NCI-H2171 (cell line): ENCODE measurements at regions not wholly inside any gene's neighbourhood (a gene's known extent, or its start where the extent isn't known, plus 50 kb on each side); places are given as distances from the start of the nearest gene placed in this dataset.
"Not testable (repeated sequence)": the region's sequence is repeated elsewhere in the genome, so short reads cannot be mapped to it uniquely, and the experiment has no call there.

ENCODE experiments used
- DNase-seq: peaks from one replicate; lab custom pipeline; 2025; lab: John Stamatoyannopoulos, UW

DNA sequence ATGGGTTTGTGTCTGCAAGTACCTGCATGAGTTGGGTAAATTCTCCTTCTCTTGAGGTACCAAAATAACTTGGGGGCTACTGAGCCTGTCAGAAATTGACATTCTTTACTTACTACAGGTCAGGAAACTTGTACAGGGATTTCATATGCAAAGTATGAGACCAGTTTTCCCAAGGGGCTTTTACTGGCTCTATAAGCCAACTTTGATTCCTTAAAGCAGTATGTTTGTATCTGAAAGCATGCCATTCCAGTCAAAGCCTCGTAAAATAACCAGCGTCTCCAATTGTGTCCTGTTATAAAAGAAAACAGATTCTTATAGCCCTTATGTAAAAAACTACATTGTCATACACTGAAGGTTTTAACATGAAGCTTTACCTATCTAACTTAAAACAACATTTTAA, 90.2 kb downstream of the ZNF467 start:
- DNase-seq, result no peak

DNA sequence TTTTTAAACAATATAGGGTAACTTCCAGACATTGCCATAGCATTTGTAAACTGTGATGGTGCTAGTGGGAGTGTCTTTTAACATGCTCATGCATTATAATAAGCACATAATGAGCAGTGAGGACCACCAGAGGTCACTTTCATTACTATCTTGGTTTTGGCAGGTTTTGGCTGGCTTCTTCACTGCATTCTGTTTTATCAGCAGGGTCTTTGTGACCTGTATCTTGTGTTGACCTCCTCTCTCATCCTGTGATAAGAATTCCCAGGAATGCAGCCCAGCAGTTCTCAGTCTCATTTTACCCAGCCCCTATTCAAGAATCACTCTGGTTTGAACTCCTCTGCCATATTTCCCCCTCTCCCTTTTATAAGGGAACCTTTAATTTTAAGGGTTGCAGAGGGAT, 91.3 kb downstream of the ZNF467 start:
- no peak for DNase-seq

DNA sequence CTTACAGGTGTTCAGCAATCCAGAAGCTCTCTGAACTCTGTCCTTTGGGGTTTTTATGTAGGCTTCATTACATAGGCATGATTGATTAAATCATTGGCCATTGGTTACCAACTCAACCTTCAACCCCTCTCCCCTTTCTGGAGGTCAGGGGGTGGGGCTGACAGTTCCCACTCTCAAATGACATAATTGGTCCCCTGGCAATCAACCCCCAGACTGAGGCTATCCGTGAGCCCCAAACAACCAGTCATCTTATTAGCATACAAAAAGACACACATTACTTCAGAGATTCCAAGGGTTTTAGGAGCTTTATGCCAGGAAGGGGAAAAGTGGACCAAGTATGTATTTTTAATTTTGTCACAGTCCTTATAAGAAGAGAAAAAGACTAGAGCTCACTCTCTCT, 92.1 kb downstream of the ZNF467 start:
- DNase-seq, result no peak

DNA sequence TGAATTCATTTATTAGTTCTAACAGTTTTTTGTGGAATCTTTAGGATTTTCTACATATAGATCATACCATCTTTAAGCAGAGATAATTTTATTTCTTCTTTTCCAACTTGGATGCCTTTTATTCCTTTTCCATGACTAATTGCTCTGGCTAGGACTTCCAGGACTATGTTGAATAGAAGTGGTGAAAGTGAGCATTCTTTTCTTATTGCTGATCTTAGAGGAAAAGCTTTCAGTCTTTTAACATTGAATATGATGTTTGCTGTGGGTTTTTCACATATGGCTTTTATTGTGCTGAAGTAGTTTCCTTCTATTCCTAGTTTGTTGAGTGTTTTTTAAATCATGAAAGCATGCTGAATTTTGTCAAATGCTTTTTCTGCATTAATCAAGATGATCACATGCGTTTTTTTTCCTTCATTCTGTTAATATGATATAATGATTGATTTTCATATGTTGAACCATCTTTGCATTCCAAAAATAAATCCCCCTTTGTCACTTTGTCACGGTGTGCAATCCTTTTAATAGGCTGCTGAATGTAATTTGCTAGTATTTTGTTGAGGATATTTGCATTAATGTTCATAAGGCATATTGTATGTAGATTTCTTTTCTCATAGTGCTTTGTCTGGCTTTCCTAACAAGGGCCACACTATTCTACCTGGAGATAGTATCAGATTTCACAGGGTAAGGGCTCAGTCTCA, 92.9 kb downstream of the ZNF467 start:
- DNase-seq, result no peak

DNA sequence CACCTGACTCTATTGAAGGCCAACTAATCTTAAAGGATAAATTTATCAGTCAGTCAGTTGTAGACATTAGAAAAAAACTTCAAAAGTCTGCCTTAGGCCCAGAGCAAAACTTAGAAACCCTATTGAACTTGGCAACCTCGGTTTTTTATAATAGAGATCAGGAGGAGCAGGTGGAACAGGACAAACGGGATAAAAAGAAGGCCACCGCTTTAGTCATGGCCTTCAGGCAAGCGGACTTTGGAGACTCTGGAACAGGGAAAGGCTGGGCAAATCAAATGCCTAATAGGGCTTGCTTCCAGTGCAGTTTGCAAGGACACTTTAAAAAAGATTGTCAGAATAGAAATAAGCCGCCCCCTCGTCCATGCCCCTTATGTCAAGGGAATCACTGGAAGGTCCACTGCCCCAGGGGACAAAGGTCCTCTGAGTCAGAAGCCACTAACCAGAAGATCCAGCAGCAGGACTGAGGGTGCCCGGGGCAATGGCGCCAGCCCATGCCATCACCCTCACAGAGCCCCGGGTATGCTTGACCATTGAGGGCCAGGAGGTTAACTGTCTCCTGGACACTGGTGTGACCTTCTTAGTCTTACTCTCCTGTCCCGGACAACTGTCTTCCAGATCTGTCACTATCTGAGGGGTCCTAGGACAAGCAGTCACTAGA, 98.5 kb downstream of the ZNF467 start:
- DNase-seq, result not testable (repeated sequence)

DNA sequence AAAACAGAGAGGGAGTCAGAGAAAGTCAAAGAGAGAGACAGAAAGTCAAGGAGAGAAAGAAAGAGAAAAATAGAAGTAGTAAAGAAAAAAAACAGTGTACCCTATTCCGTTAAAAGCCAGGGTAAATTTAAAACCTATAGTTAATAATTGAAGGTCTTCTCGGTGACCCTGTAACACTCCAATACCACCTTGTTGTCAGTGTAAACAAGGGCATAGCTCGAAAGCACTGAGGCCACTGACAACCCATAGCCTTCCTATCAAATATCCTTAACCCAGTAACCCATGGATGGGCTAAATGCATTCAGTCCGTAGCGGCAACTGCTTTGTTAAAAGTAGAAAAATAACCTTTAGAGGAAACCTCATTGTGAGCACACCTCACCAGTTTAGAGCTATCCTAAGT, 100.4 kb downstream of the ZNF467 start:
- no peak for DNase-seq

DNA sequence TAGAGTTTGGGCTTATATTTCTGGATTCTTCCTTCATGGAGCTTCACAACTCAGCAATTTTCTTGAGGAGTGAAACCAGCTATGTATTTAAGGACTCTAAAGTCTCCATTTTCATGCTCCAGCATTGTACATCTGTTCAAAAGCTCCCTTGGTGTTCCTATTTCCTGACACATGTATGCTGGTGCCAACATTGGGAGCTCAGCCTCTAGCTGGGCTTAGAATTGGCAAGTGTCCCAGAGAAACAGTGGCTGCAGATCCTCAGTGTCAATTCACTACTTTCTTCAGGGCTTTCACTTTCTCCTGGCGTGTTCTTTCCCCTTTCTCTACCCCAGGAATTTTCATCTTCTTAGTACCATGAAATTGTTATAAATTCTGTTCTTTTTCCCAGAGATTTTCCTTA, 103.1 kb downstream of the ZNF467 start:
- peak; percentile 33 for DNase-seq

DNA sequence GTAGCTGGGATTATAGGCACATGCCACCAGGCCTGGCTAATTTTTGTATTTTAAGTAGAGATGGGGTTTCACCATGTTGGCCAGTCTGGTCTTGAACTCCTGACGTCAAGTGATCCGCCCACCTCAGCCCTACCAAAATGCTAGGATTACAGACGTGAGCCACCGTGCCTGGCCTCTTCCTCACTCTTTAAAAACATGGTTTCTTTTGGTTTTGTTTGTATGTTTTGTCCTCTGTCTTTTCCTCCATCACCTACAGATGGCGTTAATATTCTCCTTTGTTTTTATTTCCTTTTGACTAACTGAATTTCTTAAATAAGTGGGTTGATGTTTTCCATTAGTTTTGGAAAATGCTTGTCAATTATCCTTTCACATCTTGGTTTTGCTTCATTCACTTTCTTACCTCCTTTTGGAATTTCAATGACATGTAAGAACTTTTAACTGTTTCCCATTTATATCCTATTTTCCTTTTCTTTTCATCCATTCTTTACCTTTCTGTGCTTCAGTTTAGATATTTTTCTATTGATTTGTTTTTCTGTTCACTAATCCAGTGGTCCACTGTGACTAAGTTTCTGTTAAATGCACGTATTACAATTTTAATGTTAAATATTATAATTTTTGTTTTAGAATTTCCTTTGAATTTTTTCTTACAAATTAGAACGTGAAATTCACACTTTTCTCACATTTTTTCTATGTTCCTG, 104.1 kb downstream of the ZNF467 start:
- DNase-seq, result no peak

DNA sequence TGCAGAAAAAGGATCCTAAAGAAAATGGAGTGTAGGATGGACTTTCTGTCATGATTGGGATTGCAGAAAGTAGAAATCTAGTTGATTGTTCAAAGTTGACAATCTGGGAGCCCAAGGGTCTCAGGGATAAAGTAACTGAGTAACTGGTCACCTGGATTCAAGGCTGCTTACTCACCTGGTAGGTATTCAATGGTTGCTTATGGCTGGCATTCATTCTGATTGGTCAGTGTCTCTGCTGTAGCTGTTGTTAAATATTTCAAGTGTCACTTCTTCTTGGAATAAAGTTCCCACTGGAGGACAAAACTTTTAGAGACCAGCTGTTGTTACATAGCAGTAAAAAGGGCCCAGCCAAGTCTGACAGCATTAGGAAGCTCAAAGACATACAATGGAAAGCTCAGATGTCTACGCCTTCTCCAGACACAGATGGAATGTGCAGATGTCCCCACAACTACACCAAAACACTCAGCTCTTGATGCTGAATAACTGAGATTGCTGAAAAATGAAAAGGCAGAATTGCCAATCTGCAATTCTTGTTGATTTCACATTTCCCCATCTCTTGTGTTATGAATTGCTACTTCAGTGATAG, 106.9 kb downstream of the ZNF467 start:
- no peak for DNase-seq

DNA sequence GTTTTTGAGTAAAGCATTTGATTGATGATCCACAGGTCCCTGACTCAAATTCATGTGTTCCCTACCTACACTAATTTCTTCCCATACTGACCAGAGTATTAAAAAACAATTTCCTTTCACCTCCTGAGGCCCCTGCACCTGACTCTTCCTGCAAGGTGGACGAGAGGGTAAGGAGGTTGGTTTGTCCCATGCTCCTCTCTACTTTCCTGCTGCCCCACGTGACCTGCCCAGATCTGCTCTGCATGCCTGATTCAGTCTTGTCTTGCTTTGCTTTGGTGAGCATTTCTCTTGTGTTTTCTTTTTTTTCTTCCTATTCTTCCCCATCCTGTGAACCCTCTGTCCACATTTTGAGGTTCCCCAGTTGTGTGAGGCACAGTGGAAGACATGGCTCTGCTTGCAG, 107.8 kb downstream of the ZNF467 start:
- DNase-seq, result not testable (repeated sequence)

DNA sequence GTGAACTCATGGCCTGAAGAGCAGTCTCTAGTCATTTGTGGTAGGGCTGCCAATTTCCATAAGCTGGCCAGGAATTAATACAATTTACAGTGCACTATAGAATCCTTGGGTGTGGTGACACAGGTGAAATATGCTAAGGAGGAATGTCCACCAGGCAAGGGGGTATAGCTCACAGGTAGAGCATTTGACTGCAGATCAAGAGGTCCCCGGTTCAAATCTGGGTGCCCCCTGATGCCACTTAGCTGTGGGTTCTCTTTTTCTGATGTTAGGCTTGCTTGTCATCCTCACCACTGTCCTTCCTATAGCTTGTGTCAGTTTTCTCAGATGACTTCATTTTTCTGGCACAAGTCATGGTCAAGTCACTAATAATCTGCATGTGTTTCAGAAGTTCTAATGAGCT, 108.7 kb downstream of the ZNF467 start:
- no peak for DNase-seq

DNA sequence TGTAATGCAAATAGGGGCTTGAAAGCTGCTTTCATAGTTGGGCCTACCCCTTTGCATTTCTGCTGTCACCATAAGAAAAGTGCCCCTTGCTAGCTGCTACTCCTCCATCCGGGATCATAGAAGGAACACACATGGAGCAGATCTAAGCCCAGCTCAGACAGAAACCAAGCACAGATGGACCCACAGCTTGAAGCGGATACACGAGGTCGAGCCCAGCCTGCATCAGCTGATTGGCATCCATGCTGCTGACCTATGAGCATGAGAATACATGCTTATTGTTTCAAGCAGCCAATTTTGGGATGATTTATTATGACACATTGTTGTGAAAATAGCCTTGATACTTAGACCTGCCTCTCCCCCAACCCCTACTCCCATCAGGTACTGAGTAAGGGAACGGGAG, 109.2 kb downstream of the ZNF467 start:
- no peak for DNase-seq

DNA sequence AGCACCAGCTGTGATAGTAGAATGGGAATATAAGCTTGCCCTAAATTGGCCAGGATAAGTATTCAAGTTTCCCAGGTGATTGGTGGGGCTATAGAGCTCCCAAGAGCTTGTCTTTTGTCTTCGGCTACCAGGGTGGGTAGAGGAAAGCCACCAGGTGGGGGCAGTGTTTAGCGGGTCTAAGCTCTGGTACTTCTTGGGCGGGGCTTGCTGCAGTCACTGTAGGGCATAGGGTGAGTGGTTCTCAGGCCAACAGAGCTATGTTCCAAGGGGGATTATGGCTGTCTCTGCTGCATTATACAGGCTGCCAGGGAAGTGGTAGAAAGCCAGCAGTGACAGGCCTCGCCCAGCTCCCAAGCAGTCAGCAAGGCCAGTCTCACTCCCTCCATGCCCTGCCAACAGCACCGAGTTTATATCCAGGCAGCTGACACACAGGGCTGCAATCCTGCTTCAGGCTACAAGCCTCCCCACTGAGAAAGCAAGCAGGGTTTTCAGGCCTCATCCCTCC, 110.7 kb downstream of the ZNF467 start:
- no peak for DNase-seq

DNA sequence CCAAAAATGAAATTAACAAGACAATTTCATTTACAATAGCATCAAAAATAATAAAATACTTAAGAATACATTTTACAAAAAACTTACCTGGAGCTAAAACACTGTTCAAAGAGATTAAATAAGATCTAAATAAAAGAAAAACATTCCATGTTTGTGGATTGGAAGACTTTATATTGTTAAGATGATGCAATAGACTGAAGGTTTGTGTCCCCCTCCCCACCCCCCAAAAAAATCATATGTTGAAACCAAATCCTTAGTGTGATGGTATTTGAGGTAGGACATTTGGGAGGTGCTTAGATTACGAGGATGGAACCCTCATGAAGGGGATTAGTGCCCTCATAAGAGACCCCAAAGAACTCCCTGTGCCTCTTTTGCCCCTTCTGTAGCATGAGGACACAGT, 117.6 kb downstream of the ZNF467 start:
- no peak for DNase-seq

DNA sequence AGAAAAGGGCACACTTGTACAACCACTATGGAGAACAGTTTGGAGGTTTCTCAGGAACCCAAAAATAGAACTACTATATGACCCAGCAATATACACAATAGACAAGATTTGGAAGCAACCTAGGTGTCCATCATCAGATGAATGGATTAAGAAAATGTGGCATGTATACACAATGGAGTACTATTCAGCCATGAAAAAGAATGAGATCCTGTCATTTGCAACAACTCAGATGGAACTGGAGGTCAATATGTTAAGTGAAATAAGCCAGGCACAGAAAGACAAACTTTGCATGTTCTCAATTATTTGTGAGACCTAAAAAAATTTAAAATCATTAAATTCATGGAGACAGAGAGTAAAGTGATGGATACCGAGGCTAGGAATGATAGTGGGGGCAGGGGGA, 118.8 kb downstream of the ZNF467 start:
- DNase-seq, result no peak

DNA sequence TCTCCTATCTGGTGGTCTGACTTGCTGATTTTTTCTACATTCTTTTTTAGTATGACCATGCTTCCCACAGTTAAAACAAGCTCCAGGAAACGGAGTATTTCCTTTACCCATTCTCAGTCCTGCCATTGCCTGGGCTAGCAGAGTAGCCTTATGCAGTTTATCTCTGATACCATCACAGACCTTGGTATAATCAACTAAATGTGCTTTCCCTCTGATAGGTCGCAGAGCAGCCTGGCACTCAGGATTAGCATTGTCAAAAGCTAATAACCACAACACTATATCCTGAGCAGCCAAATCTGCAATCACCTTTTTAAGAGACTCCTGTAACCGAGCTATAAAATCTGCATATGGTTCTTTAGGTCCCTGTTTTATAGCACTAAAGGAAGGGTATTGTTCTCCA, 123.2 kb downstream of the ZNF467 start:
- not testable (repeated sequence) for DNase-seq

DNA sequence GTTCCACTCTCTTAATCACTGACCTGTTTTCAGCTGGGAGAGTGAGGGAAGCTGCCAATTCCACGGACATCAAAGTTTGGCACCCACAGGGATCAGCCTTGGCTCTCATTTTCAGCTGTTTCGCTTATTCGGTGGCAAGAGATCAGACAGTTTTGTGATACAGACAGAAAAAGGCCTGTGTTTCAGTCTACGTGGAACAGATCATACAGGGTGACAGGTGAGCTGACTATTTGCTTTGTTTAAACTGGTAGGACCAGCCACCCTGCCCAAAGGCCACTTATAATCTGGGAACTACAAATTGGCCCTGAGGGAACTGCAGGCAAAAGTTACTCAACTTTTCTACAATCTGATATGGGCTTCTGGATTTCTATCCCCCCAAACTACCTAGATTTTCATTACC, 128.6 kb downstream of the ZNF467 start:
- DNase-seq, result no peak

DNA sequence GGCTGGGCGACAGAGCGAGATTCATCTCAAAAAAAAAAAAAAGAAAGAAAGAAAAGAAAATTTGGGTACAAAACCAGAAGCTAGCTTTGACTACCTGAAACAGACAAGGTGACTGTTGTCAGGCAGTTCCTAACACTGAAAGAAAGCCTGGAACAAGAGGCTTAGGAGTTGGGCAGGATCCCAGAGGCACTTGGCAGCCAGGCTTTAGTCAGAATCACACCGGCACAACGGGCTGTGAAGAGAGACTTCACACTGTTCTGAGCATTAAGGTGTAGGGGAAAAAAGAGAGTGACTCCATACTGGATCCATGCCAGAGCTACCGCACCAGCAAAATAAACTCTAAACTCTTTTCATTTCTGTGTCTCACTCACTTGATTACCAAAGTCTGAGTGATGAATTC, 130.8 kb downstream of the ZNF467 start:
- DNase-seq, result no peak

DNA sequence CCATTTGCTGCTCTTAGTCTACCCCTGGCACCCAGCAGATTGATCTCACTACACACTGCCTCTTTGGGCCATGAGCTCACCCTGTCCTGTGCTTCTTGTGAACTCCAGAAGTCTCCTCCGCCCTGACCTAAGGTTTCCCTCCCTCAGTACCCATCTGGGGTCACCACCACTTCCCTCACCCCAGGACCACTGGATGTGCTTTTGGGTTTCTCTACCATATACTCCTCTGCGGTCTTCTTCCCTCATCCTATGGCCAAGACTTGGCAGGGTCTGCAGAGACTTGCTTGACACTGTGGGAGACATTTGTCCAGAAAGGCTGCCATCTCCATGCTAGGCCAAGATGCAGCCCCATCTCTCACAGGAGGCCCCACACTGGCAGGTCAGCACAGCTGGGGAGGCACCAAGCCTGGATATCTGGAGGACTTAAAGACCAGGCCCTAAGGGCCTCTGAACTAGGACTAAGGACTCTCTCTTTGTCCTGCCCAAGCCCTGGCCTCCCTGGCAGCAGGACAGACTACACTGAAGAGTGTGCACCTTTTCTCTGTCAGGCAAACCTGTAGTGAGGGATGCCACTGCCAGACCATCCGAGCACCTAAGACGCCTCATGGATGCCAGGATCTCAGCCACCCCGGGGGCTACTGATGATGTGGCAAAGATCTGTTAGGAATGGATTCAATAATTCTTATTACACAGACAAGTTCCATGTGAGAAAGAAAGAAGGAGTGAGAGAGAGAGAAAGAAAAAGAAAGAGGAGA, 134.6 kb downstream of the ZNF467 start:
- DNase-seq, result no peak

DNA sequence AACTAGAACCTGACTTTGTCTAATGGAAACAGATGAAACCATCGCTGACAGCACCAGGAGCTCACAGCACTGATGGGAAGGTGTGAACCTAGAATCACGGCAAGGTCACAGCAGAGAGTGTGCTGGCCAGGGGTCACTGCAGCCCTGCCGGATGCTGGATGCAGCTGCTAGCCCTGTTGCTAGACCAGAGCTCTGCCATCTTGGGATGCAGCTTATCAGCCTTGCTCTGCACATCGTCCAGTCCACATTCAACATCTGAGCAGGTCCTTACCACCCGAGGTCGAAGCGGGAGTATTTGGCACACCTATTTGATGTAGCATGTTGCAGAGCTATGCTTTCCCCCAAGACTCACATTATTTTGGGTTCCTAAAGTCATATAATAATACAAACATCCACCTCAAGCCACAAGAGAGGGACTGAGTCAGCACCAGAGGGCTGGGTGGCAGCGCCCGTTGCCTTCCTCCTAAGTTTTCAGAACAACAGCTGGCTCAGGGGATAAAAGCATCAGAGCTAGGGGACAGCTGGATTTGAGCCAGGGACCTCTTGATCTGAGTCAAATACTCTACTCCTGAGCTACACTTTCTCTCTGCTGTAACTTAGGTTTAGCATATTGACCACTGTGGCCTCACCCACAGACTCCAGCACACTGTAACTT, 135.3 kb downstream of the ZNF467 start:
- DNase-seq, result no peak

DNA sequence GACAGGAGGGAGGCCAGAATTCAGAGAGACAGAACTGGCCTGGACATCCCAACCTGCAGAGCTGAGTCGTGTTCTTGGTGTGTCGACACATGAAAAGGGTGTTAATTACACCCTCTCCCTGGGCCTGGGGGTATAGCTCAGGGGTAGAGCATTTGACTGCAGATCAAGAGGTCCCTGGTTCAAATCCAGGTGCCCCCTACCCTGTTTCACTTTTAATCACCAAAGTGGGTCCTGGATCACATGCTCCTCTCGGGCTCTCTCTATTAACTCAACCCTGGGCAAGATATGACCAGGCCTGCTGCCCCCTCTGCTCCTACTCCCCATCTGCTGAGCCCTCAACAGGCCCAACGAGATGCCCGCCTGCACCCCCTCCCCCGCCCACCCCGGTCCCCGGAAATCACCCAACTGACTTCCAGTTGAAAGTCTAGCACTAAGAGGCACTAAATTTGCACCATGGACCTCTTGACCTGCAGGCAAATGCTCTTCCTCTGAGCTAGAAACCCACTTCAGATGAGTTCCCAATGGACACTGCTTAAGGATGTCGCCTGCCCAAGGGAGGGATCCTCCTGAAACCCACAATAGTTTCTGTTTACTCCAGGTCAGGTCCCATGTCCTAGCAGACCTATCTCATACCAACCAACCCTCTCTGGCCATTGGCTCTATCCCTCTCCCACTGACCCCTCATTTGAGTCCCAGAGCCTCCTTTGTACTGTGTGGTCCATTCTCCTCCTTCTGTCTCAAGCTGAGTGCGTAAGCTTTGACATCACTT, 137.6 kb downstream of the ZNF467 start:
- DNase-seq, result no peak
